DOHH2 (cell line): ENCODE measurements at regions not wholly inside any gene's neighbourhood (a gene's known extent, or its start where the extent isn't known, plus 50 kb on each side); places are given as distances from the start of the nearest gene placed in this dataset.

Experiments used
- H3F3A ChIP-seq: fragments of 200-600 bp; sonication (generic), shearing (Covaris generic); 2 replicates; pipeline ENCODE4 v1.6.0; 2016; ENCODE audit warnings: antibody characterized with exemption, mild to moderate bottlenecking; ENCODE audit not compliant: control insufficient read depth, insufficient read depth
- H3K27ac ChIP-seq: fragments of 200-600 bp; sonication (generic); 2 replicates; pipeline ENCODE4 v1.5.1; 2014; ENCODE audit warnings: low read depth, mild to moderate bottlenecking, low read length, moderate library complexity
- H3K27me3 ChIP-seq: fragments of 200-600 bp; sonication (generic); 2 replicates; pipeline ENCODE4 v1.6.1; 2014; ENCODE audit warnings: mild to moderate bottlenecking, low read length, mixed read lengths; ENCODE audit not compliant: control insufficient read depth
- H3K36me3 ChIP-seq: fragments of 200-600 bp; sonication (generic); 2 replicates; pipeline ENCODE4 v1.6.1; 2014; ENCODE audit warnings: mild to moderate bottlenecking, low read length, moderate library complexity, mixed read lengths; ENCODE audit not compliant: control insufficient read depth
- H3K4me1 ChIP-seq: fragments of 200-600 bp; sonication (generic); 2 replicates; pipeline ENCODE4 v1.6.1; 2014; ENCODE audit warnings: mild to moderate bottlenecking, low read length, mixed read lengths; ENCODE audit not compliant: control insufficient read depth
- H3K4me2 ChIP-seq: fragments of 200-600 bp; sonication (generic); 2 replicates; pipeline ENCODE4 v1.6.0; 2014; ENCODE audit warnings: mild to moderate bottlenecking, low read length, moderate library complexity
- H3K4me3 ChIP-seq: fragments of 200-600 bp; sonication (generic); 2 replicates; pipeline ENCODE4 v1.5.1; 2014; ENCODE audit warnings: mild to moderate bottlenecking, low read length, mixed read lengths
- H3K79me2 ChIP-seq: fragments of 200-600 bp; sonication (generic); 2 replicates; pipeline ENCODE4 v1.6.1; 2014; ENCODE audit warnings: mild to moderate bottlenecking, low read length, mixed read lengths; ENCODE audit not compliant: control insufficient read depth
- H3K9me2 ChIP-seq: fragments of 200-600 bp; sonication (generic); replicated peaks from 2 replicates; pipeline ENCODE4 v1.6.1; 2014; ENCODE audit warnings: mild to moderate bottlenecking, low read length, mixed read lengths; ENCODE audit not compliant: control insufficient read depth
- H3K9me3 ChIP-seq: fragments of 200-600 bp; sonication (generic); 2 replicates; pipeline ENCODE4 v1.6.1; 2014; ENCODE audit warnings: antibody characterized with exemption, low read length, mixed read lengths; ENCODE audit not compliant: control insufficient read depth, insufficient read depth
- H4K20me1 ChIP-seq: fragments of 200-600 bp; sonication (generic); 2 replicates; pipeline ENCODE4 v1.6.0; 2014; ENCODE audit warnings: low read depth, mild to moderate bottlenecking, antibody characterized with exemption, low read length, moderate library complexity; ENCODE audit not compliant: control insufficient read depth, insufficient read depth
- CTCF ChIP-seq: fragments of 200-600 bp; sonication (generic); IDR thresholded peaks from one replicate; pipeline ENCODE4 v1.5.1; 2014; ENCODE audit warnings: antibody characterized with exemption, mild to moderate bottlenecking, low read depth, low read length; ENCODE audit not compliant: poor library complexity, severe bottlenecking
- EZH2phosphoT487 ChIP-seq: fragments of 200-600 bp; sonication (generic); IDR thresholded peaks from 2 replicates; pipeline ENCODE4 v1.6.1; 2017; ENCODE audit warnings: borderline replicate concordance, mild to moderate bottlenecking, antibody characterized with exemption, low read length, moderate library complexity, mixed read lengths

- H3K9me2 ChIP-seq = no peaks in the 10 kb centered on the region
- no peaks in the 10 kb centered on the region for H3K27me3 ChIP-seq
- H4K20me1 ChIP-seq = no peaks in the 10 kb centered on the region
- TF ChIP-seq EZH2phosphoT487 = no peak
- TF ChIP-seq CTCF = no peak
- H3K27ac ChIP-seq = no peak overlapping the region
- H3K4me3 ChIP-seq = no peak overlapping the region
- no peak overlapping the region for H3K4me2 ChIP-seq
- no peaks in the 10 kb centered on the region for H3K79me2 ChIP-seq
- no peaks in the 10 kb centered on the region for H3K9me3 ChIP-seq
- no peaks in the 10 kb centered on the region for H3F3A ChIP-seq
- no peaks in the 10 kb centered on the region for H3K4me1 ChIP-seq
- H3K36me3 ChIP-seq = no peaks in the 10 kb centered on the region
Measured at GRCh38 chr11:37951996-37952395, 1354.0 kb upstream of the RAG2 start.

DNA sequence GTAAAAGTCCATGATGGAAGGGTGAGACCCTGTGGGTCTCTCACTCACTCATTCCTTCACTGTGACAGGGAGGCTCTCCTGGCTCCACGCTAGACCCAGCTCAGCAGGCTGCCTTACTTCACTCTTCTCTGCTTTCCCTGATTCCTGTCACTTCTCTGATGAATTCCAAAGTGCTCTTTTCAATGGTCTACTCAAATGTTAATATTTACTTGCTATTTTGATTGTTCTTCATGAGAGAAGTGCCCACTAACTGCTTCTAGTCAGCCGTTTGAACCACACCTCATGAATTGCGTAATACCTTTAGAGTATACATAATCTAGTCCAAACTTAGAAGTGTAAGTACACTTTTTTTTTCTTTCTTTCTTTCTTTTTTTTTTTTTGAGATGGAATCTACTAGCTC, 1350.2 kb upstream of the RAG2 start:
- Histone ChIP-seq H3K4me2 (no peak overlapping the region), H3K4me1 (no peaks in the 10 kb centered on the region), H3K27ac (no peak overlapping the region), H3K27me3 (no peaks in the 10 kb centered on the region), H3K79me2 (no peaks in the 10 kb centered on the region), H3F3A (no peaks in the 10 kb centered on the region), H4K20me1 (no peaks in the 10 kb centered on the region), H3K4me3 (no peak overlapping the region), H3K9me3 (no peaks in the 10 kb centered on the region), H3K9me2 (no peaks in the 10 kb centered on the region), H3K36me3 (no peaks in the 10 kb centered on the region)
- TF ChIP-seq EZH2phosphoT487 (no peak), CTCF (no peak)

DNA sequence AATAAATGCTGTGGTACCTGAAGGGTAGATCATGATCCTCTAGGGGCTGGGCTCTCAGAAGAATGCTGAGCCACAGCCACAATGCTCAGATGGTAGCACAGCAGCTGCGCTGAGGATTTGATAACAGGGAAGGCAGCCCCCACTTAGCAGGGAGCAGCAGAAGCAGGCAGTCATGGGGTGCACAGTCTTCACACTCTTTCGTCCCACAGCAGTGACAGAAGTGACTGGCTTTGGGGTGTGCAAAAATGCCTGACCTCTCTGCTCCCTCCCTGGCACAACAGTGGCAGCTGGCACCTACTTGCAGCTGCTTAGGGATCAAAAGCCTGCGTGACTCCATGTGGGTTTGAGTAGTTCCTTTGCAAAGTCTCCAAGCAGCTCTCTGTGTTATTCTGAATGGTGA, 1349.8 kb upstream of the RAG2 start:
- Histone ChIP-seq H3K9me2 (no peaks in the 10 kb centered on the region), H4K20me1 (no peaks in the 10 kb centered on the region), H3K27ac (no peak overlapping the region), H3K79me2 (no peaks in the 10 kb centered on the region), H3K27me3 (no peaks in the 10 kb centered on the region), H3K36me3 (no peaks in the 10 kb centered on the region), H3K4me2 (no peak overlapping the region), H3K9me3 (no peaks in the 10 kb centered on the region), H3K4me3 (no peak overlapping the region), H3F3A (no peaks in the 10 kb centered on the region), H3K4me1 (no peaks in the 10 kb centered on the region)
- TF ChIP-seq EZH2phosphoT487 (no peak), CTCF (no peak)
